ENCODE measurements at regions not wholly inside any gene's neighbourhood (a gene's known extent, or its start where the extent isn't known, plus 50 kb on each side); places are given as distances from the start of the nearest gene placed in this dataset.

DNA sequence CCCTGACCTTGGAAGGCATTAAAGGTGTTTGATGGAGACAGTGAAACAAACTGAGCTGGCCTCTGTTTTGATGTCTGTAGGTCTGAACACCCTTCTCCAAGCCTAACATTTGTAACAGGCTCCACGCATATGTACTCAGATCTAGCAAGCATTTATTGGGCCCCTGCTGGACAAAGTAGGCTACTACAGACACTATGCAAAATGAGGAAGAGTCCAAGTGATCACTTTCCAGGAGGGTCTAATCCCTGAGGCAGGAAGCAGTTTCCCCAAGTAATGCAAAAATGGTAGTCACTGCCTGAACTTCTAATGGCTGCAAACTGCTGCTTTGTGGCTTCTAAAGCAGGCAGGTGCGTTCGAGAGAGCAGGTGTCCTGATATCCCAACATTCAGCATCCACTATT lies 405.8 kb downstream of the MED13L start:
- H3K4me3 ChIP-seq (ENCODE audit: low read depth, low read length), result no peak overlapping the region
- in situ Hi-C loops (cut with HindIII; ENCODE audit: low sequenced_read_pairs), result no loop called here
- TF ChIP-seq, protein P1, sequence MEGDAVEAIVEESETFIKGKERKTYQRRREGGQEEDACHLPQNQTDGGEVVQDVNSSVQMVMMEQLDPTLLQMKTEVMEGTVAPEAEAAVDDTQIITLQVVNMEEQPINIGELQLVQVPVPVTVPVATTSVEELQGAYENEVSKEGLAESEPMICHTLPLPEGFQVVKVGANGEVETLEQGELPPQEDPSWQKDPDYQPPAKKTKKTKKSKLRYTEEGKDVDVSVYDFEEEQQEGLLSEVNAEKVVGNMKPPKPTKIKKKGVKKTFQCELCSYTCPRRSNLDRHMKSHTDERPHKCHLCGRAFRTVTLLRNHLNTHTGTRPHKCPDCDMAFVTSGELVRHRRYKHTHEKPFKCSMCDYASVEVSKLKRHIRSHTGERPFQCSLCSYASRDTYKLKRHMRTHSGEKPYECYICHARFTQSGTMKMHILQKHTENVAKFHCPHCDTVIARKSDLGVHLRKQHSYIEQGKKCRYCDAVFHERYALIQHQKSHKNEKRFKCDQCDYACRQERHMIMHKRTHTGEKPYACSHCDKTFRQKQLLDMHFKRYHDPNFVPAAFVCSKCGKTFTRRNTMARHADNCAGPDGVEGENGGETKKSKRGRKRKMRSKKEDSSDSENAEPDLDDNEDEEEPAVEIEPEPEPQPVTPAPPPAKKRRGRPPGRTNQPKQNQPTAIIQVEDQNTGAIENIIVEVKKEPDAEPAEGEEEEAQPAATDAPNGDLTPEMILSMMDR (IDR thresholded peaks at IDR 0.05; ENCODE audit: low read depth, low read length), result peak; percentile 67
- peak; percentile 5 for DNase-seq (ENCODE audit: low read depth, low spot score)

DNA sequence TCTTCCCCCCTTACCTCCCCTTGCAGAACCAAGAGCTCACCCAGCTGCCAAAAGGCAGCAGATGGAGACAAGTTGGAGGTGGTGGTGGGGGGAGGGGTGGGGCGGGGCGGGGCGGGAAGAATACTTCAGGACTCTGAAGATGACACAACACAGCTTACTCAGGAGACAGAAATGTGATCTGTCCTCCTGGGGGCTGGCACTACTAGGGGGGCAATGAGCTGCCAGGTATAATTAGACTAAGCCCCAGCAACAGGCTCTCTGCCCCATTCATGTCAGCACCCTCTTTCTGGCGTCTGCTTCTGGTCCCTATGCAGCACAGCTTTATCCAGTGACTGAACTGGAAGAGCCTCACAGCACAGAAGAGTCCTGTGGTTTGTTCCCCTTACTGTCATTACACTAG lies 407.0 kb downstream of the MED13L start:
- in situ Hi-C loops (cut with HindIII; ENCODE audit: low sequenced_read_pairs), result no loop called here
- DNase-seq (ENCODE audit: low read depth, low spot score), result no peak
- no peak overlapping the region for H3K4me3 ChIP-seq (ENCODE audit: low read depth, low read length)
- TF ChIP-seq, protein P1 (IDR thresholded peaks at IDR 0.05; ENCODE audit: low read depth, low read length), result no peak

DNA sequence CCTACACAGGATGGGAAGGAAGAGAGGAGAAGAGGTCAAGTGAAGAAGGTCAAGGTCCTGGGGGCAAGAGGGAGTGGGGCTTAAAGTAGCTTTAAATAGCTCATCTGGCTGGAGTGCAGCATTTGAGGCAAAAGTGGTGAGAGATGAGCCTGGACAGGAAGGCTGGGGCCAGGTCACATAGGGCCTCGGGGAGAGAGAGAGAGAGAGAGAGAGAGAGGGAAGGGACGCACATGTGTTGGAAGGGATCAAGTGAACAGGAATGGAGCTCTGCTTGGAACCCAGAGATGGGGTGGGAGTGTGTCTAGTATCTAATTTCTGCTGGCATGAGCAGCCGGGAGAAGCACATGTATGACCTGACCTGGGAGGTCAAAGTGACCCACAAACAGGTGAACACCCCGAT lies 407.5 kb downstream of the MED13L start:
- no peak for DNase-seq (ENCODE audit: low read depth, low spot score)
- in situ Hi-C loops (cut with HindIII; ENCODE audit: low sequenced_read_pairs), result no loop called here
- TF ChIP-seq, protein P1 (IDR thresholded peaks at IDR 0.05; ENCODE audit: low read depth, low read length), result no peak
- no peak overlapping the region for H3K4me3 ChIP-seq (ENCODE audit: low read depth, low read length)

DNA sequence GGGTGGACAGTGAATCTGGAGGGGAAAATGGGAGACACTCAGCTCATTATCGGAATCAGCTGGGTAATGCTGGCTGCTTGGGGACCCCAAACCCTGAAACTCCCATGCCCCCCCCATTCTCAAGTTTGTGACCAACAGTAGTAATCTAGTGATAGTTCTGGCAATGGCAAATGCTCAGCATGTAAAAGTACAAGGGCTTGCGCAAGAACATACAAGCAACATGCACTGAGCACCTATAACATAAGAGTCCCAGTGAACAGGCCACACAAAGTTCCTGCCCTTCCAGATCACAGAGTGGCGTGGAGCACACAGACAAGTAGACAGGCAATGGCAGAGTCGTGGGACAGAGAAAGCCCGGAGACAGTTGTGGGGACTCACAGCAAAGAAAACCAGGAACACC lies 407.9 kb downstream of the MED13L start:
- TF ChIP-seq, protein P1 (IDR thresholded peaks at IDR 0.05; ENCODE audit: low read depth, low read length), result no peak
- in situ Hi-C loops (cut with HindIII; ENCODE audit: low sequenced_read_pairs), result no loop called here
- DNase-seq (ENCODE audit: low read depth, low spot score), result no peak
- H3K4me3 ChIP-seq (ENCODE audit: low read depth, low read length), result no peak overlapping the region

DNA sequence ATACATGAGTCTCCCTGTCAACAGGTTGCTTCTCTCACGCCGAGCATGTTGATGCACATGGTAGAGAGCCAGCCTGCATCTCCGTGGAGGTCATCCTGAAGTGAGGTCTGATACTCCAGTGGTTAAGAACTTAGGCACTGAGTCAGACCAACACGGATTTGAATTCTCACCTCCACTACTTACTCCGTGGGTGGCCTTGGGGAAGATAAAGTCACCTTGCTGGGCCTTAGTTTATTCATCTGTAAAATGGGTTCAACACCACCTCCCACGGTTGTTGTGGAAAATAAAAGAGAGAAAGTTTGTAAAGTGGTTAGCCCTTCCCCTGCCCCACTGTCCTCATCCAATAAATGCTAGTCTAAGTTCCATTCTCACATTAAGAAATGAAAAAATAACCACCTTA lies 408.9 kb downstream of the MED13L start:
- in situ Hi-C loops (cut with HindIII; ENCODE audit: low sequenced_read_pairs), result no loop called here
- TF ChIP-seq, protein P1 (IDR thresholded peaks at IDR 0.05; ENCODE audit: low read depth, low read length), result no peak
- DNase-seq (ENCODE audit: low read depth, low spot score), result no peak
- H3K4me3 ChIP-seq (ENCODE audit: low read depth, low read length), result no peak overlapping the region

DNA sequence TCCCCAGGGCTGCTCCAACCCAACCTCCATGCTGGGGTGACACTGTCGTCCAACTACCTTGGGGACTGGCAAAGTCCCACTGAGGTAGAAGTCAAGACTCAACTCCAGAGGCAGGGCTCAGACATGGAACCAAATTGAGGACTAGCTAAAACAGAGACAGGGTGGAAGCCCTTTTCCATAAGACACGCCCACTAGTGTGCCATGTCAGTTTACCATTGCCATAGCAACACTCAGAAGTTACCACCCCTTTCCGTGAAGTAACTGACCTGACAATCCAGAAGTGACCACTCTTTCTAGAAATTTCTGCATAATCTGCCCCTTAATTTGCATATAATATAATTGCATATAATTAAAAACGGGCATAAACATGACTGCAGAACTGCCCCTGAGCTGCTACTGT lies 409.6 kb downstream of the MED13L start:
- no peak overlapping the region for H3K4me3 ChIP-seq (ENCODE audit: low read depth, low read length)
- in situ Hi-C loops (cut with HindIII; ENCODE audit: low sequenced_read_pairs), result no loop called here
- no peak for DNase-seq (ENCODE audit: low read depth, low spot score)
- TF ChIP-seq, protein P1 (IDR thresholded peaks at IDR 0.05; ENCODE audit: low read depth, low read length), result no peak

All from astrocyte of the spinal cord (primary cell).